ENCODE measurements at regions not wholly inside any gene's neighbourhood (a gene's known extent, or its start where the extent isn't known, plus 50 kb on each side); places are given as distances from the start of the nearest gene placed in this dataset.

DNA sequence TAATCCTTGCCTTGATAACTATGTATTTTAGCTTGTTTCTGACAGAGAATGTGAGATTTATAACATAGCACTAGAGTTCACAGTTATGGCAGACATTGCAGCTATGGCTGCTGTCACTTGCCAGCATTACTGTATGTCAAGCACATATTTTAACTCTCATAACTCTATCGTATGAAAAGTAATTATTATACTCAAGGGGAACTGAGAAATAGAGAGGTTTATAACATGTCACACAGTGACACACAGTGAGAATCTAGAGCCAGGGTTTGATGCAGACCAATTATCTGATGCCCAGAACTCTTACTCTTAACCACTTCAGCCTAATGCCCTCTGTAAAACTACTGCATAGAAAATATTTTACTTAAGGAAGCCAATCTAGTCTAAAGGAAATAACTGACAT is 1012.4 kb downstream of the GRIK2 start:
- no peak for DNase-seq (ENCODE audit: low read depth)

DNA sequence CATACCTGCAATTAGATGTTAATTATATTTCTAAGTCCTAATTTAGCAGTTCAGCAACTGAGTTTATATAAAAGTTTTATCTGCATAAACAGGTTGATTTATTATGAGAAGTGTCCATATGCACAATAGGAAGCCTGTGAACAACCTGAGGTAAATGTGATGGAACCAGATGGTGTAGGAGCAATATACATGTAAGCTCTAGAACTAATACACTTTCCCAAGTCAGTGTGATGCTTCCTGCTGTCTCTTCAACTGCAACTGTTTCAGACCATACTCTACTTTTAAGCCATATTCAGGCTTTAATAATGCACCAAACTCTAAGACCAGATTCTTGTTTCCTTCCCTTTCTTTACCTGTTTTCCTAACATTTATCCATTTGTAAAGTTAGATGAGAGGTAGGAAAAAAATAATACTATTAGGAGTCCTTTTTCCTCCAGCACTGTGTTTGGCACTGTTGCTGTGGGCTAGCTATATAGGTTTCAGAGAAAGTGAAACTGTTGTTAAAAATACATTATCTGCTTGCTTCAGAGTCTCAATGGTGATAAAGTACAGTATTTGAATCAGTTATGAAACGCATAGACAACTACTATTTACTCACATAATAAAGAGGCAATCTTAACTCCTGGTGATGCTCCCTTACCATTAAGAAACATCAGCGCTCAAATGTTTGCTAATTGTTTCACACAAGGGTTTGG is 1009.3 kb downstream of the GRIK2 start:
- no peak for DNase-seq (ENCODE audit: low read depth)

DNA sequence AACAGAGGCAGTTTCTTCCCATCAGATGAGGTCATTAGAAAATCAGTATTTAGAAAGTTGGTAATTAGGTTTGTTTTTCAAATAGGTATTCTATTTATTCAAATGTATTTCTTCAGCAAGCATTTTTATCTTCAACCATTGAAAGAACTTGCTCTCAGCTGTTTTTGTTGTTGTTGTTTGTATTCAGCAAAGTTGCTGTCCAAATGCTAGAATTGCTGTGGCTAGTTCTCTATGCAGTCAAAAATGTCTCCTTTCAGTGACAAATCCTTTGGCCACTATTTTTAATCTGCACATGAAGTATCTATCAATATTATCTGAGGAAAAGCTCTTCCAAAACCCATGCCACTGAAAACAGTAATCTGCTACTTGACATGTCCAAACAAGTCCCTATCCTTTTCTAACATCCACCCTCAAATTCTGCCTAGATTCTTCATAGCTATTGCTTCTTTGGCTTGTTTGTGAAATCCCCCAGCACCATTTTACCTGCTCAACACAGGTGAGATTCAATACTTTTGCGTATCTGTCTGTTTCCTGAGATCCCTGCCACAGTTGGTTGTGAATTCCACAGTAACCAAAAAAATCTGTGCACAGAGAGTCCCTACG is 1005.4 kb downstream of the GRIK2 start:
- no peak for DNase-seq (ENCODE audit: low read depth)

DNA sequence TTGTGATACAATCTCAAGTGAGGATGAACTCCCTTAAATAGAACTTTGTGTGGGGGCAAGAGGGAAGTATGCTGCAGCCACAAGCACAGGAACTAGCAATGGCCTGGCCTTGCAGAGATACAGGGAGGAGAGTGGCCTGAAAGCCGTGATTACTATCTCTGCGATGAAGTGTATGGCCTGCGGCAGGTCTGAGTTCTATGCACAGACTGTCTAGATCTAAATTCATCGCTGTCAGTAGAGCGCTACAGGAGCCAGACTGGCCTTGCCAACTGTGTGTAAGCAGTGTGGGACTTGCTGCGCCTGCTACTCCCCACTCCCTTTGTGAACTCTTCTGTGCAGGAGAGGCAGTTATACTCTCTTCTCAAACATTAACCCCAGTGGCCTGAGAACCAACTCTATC is 997.0 kb downstream of the GRIK2 start:
- no peak for DNase-seq (ENCODE audit: low read depth)

DNA sequence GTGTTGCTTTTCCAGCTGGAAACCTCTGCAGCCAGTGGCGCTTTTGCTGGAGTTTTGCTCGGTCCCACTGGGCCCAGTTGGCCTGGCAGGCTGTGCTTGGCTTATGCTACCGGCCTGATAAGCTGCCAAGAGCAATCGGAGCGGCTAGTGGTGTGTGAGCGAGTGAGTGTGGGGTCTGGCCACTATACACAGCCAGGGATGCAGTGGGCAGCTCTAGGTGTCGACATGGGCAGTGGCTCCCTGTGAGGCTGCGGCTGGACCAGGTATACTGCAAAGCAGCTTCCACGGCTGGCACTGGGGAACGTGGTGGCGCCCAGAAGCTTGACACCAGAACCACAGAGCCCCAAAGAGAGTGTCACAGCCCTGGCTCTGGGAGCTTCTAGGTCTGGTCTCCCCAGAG is 996.5 kb downstream of the GRIK2 start:
- DNase-seq (ENCODE audit: low read depth): no peak

DNA sequence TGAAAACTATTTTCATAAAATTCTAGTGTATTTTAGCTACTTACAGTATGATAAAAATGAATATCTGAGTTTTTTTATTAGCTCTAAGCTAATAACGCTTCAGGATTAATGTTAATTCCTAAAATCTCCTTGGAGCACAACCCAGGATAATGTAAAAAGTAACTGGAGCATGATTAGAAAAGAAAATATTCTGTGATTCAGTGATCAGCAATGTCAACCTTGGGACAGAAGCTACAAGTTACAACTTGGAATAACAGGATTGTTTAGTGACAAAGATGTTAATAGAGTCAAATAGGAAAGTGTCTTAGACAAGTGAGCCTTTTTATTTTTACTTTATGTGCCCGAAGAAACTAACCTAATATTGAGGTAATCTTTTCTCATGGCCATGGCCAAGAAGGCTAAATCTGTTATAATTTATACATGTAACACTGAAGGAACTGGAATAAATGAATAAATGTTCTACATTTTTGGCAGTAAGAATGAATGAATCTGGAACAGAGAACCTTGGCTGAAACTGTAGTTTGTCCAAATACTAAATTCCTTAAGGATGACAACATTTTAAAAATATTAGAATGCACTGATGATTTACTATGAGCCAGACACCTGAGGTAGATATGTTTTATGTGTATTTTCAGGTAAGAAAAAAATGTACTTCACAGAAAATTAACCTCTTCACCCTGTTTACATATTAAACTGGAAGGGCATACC is 994.0 kb downstream of the GRIK2 start:
- DNase-seq (ENCODE audit: low read depth): no peak

DNA sequence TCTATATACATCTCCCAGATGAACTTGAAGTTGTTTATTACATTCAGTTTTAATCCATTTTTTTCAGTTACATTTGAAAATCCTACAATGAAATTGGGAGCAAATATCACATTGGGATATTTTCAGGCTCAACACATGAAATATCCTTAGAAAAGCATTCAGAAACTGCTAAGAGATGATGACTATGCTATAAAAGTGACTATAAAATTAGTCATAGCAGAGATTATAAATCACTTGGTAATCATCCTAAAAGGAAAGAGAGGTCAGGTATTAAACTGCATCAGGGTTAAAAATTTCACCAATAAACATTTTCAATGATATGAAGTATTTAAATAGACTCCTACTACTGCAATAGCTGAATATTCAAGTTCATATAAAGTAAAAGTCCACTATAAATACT is 987.7 kb downstream of the GRIK2 start:
- no peak for DNase-seq (ENCODE audit: low read depth)

DNA sequence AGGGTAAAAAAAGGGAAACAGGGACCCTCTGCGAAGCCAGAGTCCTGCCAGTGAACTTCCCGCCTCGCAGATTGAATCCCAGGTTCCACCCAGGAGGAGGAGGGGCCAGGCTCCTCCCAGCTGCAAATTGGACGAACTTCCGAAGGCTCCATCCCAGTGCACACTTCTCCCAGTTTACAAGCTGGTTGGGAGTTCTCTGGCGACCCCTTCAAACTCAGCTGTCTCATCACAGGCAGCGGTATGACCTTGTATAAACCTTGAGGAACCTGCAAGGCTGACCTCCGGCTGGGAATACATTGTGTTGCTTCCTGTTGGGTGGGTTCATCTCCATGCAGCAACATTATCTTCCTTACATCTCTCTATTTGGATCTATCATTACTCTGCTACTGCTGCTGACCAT is 962.7 kb downstream of the GRIK2 start:
- DNase-seq (ENCODE audit: low read depth): no peak

DNA sequence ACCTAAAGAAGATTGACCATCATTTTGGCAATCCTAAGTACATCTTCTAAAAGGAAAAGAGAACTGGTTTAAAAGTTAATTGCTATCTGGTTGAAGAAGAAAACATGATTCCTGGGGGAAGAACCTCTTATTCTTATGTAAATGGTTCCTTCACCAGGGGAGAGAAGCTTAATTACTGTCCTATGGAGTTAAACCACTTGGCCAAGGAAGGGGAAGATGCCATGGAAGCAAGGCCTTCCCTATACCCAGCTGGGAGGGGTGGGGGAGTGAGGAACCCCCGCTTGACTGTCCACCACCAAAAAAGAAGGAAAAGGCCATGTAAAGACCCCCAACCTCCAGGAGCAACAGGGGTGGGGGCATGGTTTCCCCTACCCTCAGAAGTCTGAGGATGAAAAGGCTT is 962.1 kb downstream of the GRIK2 start:
- no peak for DNase-seq (ENCODE audit: low read depth)

DNA sequence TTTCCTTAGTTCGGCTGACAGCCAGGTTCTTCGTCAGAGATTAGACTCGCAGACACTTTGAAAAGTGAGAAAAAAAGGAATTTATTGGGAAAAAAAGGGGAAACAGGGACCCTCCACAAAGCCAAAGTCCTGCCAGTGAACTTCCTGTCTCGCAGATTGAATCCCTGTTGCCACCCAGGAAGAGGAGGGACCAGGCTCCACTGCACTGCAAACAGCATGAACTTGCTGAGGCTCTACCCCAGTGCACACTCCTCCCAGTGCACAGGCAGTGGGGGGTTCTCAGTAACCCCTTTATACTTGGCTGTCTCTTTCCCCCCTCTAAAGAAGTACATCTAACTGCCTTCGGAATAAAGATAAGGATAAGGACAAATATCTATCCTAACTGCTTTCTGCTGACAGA is 959.0 kb downstream of the GRIK2 start:
- no peak for DNase-seq (ENCODE audit: low read depth)

DNA sequence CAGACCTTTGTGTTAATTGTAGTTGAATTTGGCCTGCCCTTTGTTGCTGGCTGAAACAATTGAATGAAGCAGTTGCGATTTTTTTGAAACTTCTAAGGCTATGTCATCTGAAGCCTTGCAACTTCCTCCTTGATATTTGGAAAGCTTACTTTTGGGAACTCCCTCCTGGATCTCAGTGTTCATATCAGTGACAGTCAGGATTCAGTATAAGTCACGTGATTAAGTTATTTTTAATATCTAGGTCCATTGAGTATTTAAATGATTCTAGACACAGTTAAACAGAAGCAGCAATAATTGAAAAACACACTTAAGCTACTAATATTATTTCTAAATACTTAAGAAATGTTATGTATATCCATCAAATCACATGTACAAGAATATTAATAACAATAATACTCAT is 951.3 kb downstream of the GRIK2 start:
- no peak for DNase-seq (ENCODE audit: low read depth)

DNA sequence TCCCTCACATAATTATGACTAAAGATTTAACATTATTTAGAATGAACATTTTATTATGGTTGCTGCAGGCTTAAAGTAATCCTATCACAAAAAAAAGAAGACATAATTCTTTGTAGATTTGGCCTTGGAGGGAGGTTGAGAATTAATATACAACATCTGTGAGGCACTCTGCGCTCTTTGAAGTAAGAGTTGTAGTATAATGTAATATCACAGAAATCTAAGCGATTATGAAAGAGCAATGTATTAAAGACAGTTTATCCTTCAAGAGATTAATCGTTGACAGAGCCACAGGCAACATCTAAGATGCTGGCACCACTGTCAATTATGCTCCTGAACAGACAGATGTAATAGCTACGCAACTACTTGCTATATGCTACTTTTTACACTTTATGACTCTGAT is 946.8 kb downstream of the GRIK2 start:
- no peak for DNase-seq (ENCODE audit: low read depth)

DNA sequence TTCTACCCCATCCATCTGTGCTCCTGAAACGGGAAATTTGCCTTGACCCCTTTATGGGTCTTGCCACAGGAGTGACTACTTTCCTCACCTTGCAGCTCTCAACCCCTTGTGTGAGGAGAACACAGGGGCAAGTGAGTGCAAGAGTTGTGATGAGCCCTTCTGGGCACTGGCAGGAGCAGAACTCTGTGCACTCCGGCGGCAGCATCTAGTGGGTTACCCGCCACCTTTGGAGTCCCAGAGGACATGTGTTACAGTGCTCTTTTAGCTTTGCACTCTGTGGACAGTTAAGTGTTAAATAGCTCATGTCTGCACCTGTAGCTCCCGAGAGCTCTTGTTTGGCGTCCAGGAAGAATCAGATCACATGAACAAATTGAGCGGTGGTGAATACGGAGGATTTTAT is 940.2 kb downstream of the GRIK2 start:
- no peak for DNase-seq (ENCODE audit: low read depth)

DNA sequence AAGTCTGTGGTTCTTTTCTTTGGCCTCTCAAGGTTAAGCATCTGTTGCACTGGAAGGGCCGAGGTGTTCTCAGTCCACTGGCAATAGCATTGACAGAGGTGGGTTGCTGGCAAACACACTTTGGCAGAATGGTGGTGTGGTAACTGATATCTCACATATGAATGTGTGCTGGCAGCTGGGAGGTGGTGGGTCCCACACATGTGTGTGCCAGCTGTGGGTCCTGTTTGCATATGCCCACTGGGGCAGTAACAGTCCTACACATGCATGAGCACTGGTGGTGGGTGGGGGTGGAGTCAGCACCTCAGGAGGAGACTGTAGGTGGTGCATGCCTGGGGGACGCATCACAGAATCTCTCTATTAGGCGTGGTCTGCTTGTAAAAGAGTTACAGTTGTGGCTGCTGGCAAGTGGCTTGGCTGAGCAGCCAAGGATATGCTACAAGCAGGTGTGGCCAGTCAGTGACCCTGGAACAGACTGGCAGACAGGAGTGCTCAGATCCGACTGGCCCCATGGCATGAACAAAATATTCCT is 934.3 kb downstream of the GRIK2 start:
- no peak for DNase-seq (ENCODE audit: low read depth)

DNA sequence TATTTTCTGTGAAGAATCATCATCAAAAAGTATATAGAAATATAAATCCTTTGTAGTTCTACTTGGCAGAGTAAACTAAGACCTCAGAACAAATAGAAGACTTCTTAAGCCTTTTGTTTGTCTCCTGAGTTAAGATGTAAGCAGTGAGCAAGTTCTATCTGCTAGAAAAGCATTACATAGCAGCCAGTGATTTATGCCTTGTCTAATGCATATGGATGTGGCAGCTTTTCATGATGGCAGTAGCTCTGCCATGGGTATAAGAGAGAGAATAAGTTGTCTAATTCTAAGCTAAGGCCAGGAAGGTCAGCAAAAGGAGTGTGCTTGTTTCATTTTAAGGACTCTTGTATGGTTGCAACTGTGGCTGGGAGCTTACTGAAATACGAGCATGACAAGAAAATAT is 920.2 kb downstream of the GRIK2 start:
- no peak for DNase-seq (ENCODE audit: low read depth)

DNA sequence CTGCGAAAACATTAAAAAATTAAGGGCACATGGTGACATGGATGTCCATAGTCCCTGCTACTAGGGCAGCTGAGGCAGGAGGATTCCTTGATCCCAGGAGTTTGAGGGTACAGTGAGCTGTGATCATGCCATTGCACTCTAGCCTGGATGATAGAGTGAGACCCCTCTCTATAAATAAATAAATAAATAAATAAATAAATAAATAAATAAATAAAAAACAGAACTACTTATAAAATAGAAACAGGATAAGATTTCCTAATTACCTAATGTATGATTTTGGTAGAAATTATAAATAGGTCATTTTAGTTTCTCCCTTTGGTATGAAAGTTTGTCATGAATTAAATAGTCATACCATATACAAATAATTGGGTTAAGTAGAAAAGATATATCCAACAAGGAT is 916.2 kb downstream of the GRIK2 start:
- DNase-seq (ENCODE audit: low read depth): no peak

DNA sequence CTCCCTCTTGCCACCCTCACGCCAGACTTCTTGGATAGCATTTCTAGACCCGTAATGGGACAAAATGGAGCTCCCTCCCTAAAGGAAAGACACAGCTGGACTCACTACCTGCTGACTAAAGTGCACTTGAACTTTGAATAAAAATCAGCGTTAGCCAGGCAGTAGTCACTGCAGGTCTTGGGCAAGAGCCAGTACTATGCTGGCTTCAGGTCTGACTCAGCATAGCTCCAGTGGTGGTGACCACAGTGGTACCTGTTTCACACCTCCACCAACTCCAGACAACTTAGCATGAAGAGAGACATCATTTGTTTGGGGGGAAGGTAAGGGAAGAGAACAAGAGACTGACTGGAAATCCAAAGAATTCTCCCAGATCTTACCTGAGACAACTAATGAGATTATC is 906.8 kb downstream of the GRIK2 start:
- no peak for DNase-seq (ENCODE audit: low read depth)

DNA sequence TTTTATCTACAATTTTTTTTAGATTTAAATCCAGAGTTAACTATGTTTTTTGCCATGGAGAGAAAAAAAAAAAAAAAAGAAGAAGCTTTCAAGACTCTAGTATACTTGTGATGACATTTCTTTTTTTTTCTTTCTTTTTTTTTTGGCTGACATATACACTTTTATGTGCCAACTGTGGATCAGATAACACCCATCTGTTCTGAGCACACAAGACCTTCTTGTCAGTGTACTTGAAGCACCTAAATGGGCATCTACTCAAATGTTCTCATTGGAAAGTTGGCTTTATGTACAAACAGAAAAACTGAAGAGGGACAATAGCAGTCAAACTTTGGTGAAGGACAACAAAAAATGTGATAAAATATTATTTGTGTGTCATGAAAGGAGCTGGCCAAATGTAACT is 904.5 kb downstream of the GRIK2 start:
- no peak for DNase-seq (ENCODE audit: low read depth)

All from stimulated activated CD8-positive, alpha-beta memory T cell treated with anti-CD3 and anti-CD28 coated beads, Interleukin-15, amount 100 ng/mL, for 1 hour (primary cell).